HEK293 (cell line): ENCODE measurements at regions not wholly inside any gene's neighbourhood (a gene's known extent, or its start where the extent isn't known, plus 50 kb on each side); places are given as distances from the start of the nearest gene placed in this dataset.

Experiments
- RBAK ChIP-seq: fragments of 450-650 bp; formaldehyde crosslinking; IDR thresholded peaks from 2 replicates; pipeline ENCODE4 v1.5.1; 2016; ENCODE audit warnings: missing biosample characterization, missing genetic modification characterization
- SETDB1 ChIP-seq: IDR thresholded peaks from one replicate; pipeline ENCODE4 v1.6.1; 2017; ENCODE audit warnings: mild to moderate bottlenecking, low read length, moderate library complexity, mixed read lengths; ENCODE audit not compliant: insufficient read length
- YY1 ChIP-seq: fragments of 450-650 bp; formaldehyde crosslinking; IDR thresholded peaks from 2 replicates; pipeline ENCODE4 v1.5.1; 2018; ENCODE audit warnings: missing biosample characterization, missing genetic modification characterization
- ZNF266 ChIP-seq: fragments of 450-650 bp; formaldehyde crosslinking; IDR thresholded peaks from 2 replicates; pipeline ENCODE4 v1.5.1; 2016; ENCODE audit warnings: missing biosample characterization, missing genetic modification characterization, low read depth
- ZNF354C ChIP-seq: fragments of 450-650 bp; formaldehyde crosslinking; IDR thresholded peaks from 2 replicates; pipeline ENCODE4 v1.5.1; 2016; ENCODE audit warnings: missing biosample characterization, missing genetic modification characterization, low read depth, borderline replicate concordance
- ZNF596 ChIP-seq: fragments of 450-650 bp; IDR thresholded peaks from 2 replicates; pipeline ENCODE4 v1.5.0; 2018; ENCODE audit warnings: missing biosample characterization, mild to moderate bottlenecking, missing genetic modification characterization, moderate library complexity
- ZNF76 ChIP-seq: fragments of 450-650 bp; formaldehyde crosslinking; IDR thresholded peaks from 2 replicates; pipeline ENCODE4; 2016; ENCODE audit warnings: low read depth, missing biosample characterization, missing genetic modification characterization, borderline replicate concordance
- ZXDB ChIP-seq: fragments of 450-650 bp; formaldehyde crosslinking; IDR thresholded peaks from 2 replicates; pipeline ENCODE4 v1.5.1; 2016; ENCODE audit warnings: missing biosample characterization, missing genetic modification characterization
- TF ChIP-seq, protein P1 (sequence below): fragments of 450-650 bp; formaldehyde crosslinking; IDR thresholded peaks from 2 replicates; pipeline ENCODE4 v1.5.1; 2017; ENCODE audit warnings: missing biosample characterization, missing genetic modification characterization
- TF ChIP-seq, protein P2 (sequence below): fragments of 450-650 bp; formaldehyde crosslinking; IDR thresholded peaks from 2 replicates; pipeline ENCODE4 v1.5.1; 2016; ENCODE audit warnings: missing biosample characterization, missing genetic modification characterization
- TF ChIP-seq, protein P3 (sequence below): fragments of 450-650 bp; formaldehyde crosslinking; IDR thresholded peaks from 2 replicates; pipeline ENCODE4 v1.5.1; 2016; ENCODE audit warnings: missing biosample characterization, missing genetic modification characterization, low read depth
- TF ChIP-seq, protein P4 (sequence below): fragments of 450-650 bp; formaldehyde crosslinking; IDR thresholded peaks from 2 replicates; pipeline ENCODE4 v1.5.1; 2016; ENCODE audit warnings: missing biosample characterization, missing genetic modification characterization, borderline replicate concordance

DNA sequence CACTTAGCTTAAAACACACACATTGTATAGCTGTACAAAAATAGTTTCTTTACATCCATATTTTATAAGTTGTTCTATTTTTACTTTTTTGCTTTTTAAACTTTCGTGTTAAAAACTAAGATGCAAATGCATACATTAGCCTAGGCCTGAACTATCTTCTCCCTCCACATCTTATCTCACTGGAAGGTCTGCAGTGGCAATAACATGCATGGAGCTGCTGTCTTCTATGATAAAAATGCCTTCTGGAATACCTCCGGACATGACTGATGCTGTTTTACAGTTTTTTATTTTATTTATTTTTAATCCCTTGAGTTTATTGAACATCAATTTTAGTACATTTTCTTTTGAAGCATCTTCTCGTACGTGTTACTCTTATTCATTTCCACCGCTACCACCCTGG is 112.3 kb upstream of the TSPAN8 start:
- TF ChIP-seq, protein P1, sequence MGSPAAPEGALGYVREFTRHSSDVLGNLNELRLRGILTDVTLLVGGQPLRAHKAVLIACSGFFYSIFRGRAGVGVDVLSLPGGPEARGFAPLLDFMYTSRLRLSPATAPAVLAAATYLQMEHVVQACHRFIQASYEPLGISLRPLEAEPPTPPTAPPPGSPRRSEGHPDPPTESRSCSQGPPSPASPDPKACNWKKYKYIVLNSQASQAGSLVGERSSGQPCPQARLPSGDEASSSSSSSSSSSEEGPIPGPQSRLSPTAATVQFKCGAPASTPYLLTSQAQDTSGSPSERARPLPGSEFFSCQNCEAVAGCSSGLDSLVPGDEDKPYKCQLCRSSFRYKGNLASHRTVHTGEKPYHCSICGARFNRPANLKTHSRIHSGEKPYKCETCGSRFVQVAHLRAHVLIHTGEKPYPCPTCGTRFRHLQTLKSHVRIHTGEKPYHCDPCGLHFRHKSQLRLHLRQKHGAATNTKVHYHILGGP: no peak
- TF ChIP-seq ZNF76 (no peak), ZNF266 (no peak), ZNF354C (tag by site-specific recombination) (no peak), RBAK (no peak), SETDB1 (no peak), YY1 (tag by site-specific recombination) (no peak), ZXDB (tag by site-specific recombination) (no peak), ZNF596 (tag by site-specific recombination) (no peak)
- TF ChIP-seq, protein P2, sequence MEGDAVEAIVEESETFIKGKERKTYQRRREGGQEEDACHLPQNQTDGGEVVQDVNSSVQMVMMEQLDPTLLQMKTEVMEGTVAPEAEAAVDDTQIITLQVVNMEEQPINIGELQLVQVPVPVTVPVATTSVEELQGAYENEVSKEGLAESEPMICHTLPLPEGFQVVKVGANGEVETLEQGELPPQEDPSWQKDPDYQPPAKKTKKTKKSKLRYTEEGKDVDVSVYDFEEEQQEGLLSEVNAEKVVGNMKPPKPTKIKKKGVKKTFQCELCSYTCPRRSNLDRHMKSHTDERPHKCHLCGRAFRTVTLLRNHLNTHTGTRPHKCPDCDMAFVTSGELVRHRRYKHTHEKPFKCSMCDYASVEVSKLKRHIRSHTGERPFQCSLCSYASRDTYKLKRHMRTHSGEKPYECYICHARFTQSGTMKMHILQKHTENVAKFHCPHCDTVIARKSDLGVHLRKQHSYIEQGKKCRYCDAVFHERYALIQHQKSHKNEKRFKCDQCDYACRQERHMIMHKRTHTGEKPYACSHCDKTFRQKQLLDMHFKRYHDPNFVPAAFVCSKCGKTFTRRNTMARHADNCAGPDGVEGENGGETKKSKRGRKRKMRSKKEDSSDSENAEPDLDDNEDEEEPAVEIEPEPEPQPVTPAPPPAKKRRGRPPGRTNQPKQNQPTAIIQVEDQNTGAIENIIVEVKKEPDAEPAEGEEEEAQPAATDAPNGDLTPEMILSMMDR (tag by site-specific recombination): no peak
- TF ChIP-seq, protein P3, sequence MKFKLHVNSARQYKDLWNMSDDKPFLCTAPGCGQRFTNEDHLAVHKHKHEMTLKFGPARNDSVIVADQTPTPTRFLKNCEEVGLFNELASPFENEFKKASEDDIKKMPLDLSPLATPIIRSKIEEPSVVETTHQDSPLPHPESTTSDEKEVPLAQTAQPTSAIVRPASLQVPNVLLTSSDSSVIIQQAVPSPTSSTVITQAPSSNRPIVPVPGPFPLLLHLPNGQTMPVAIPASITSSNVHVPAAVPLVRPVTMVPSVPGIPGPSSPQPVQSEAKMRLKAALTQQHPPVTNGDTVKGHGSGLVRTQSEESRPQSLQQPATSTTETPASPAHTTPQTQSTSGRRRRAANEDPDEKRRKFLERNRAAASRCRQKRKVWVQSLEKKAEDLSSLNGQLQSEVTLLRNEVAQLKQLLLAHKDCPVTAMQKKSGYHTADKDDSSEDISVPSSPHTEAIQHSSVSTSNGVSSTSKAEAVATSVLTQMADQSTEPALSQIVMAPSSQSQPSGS (tag by site-specific recombination): no peak
- TF ChIP-seq, protein P4, sequence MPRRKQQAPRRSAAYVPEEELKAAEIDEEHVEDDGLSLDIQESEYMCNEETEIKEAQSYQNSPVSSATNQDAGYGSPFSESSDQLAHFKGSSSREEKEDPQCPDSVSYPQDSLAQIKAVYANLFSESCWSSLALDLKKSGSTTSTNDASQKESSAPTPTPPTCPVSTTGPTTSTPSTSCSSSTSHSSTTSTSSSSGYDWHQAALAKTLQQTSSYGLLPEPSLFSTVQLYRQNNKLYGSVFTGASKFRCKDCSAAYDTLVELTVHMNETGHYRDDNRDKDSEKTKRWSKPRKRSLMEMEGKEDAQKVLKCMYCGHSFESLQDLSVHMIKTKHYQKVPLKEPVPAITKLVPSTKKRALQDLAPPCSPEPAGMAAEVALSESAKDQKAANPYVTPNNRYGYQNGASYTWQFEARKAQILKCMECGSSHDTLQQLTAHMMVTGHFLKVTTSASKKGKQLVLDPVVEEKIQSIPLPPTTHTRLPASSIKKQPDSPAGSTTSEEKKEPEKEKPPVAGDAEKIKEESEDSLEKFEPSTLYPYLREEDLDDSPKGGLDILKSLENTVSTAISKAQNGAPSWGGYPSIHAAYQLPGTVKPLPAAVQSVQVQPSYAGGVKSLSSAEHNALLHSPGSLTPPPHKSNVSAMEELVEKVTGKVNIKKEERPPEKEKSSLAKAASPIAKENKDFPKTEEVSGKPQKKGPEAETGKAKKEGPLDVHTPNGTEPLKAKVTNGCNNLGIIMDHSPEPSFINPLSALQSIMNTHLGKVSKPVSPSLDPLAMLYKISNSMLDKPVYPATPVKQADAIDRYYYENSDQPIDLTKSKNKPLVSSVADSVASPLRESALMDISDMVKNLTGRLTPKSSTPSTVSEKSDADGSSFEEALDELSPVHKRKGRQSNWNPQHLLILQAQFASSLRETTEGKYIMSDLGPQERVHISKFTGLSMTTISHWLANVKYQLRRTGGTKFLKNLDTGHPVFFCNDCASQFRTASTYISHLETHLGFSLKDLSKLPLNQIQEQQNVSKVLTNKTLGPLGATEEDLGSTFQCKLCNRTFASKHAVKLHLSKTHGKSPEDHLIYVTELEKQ (tag by site-specific recombination): no peak
